Activated CD4-positive, alpha-beta memory T cell treated with anti-CD3 and anti-CD28 coated beads for 36 hours (primary cell): ENCODE measurements at regions not wholly inside any gene's neighbourhood (a gene's known extent, or its start where the extent isn't known, plus 50 kb on each side); places are given as distances from the start of the nearest gene placed in this dataset.

Experiments used
- CTCF ChIA-PET: fragments of 350-600 bp; sonication (Branson Sonifier 250); formaldehyde crosslinking; loops from one replicate; lab custom pipeline; 2021; ENCODE audit warnings: antibody characterized with exemption, inconsistent platforms; lab: Charles Lee
- POLR2A ChIA-PET: fragments of 350-600 bp; sonication (Branson Sonifier 250); formaldehyde crosslinking; loops from one replicate; lab custom pipeline; 2021; ENCODE audit warnings: antibody characterized with exemption; lab: Charles Lee
- DNase-seq: peaks from one replicate; pipeline ENCODE4 v3.0.0-alpha.2; 2020
- H3K27ac Mint-ChIP-seq: one replicate; pipeline ENCODE4 v1.8.0; 2021; ENCODE audit warnings: mixed read lengths
- H3K27me3 Mint-ChIP-seq: one replicate; pipeline ENCODE4 v1.8.0; 2021; ENCODE audit warnings: mixed read lengths
- H3K36me3 Mint-ChIP-seq: one replicate; pipeline ENCODE4 v1.8.0; 2021; ENCODE audit warnings: mixed read lengths
- H3K4me1 Mint-ChIP-seq: one replicate; pipeline ENCODE4 v1.8.0; 2021; ENCODE audit warnings: low read depth, mixed read lengths
- H3K4me3 Mint-ChIP-seq: one replicate; pipeline ENCODE4 v1.8.0; 2021; ENCODE audit warnings: mild to moderate bottlenecking, mixed read lengths
- H3K9me3 Mint-ChIP-seq: one replicate; pipeline ENCODE4 v1.8.0; 2021; ENCODE audit warnings: mixed read lengths
- intact Hi-C: fragments of 100-400 bp; cut with micrococcal nuclease; formaldehyde crosslinking; loops from one replicate; pipeline ENCODE4 v1.15.1; 2023

GRCh38 chr14:49017447-49017846 lies 568.7 kb downstream of the RPS29 start:
- H3K4me1 Mint-ChIP-seq: no peaks in the 10 kb centered on the region
- H3K27me3 Mint-ChIP-seq: no peaks in the 10 kb centered on the region
- ChIA-PET POLR2A (no interaction called here), CTCF (no interaction called here)
- no peaks in the 10 kb centered on the region for H3K36me3 Mint-ChIP-seq
- intact Hi-C loops: no loop called here
- no peak for DNase-seq
- H3K4me3 Mint-ChIP-seq: no peak overlapping the region
- H3K27ac Mint-ChIP-seq: no peak overlapping the region
- H3K9me3 Mint-ChIP-seq: no peaks in the 10 kb centered on the region

GRCh38 chr14:49016381-49016780 lies 569.8 kb downstream of the RPS29 start:
- Mint-ChIP-seq H3K9me3 (no peaks in the 10 kb centered on the region), H3K36me3 (no peaks in the 10 kb centered on the region), H3K4me1 (no peaks in the 10 kb centered on the region), H3K4me3 (no peak overlapping the region), H3K27me3 (no peaks in the 10 kb centered on the region), H3K27ac (no peak overlapping the region)
- no peak for DNase-seq
- ChIA-PET POLR2A (no interaction called here), CTCF (no interaction called here)
- intact Hi-C loops: no loop called here

GRCh38 chr14:49014476-49014875 lies 571.7 kb downstream of the RPS29 start:
- Mint-ChIP-seq H3K27ac (no peak overlapping the region), H3K4me1 (no peaks in the 10 kb centered on the region), H3K4me3 (no peak overlapping the region), H3K9me3 (no peaks in the 10 kb centered on the region), H3K27me3 (no peaks in the 10 kb centered on the region), H3K36me3 (no peaks in the 10 kb centered on the region)
- CTCF ChIA-PET: no interaction called here
- POLR2A ChIA-PET: no interaction called here
- DNase-seq: no peak
- intact Hi-C loops: no loop called here

GRCh38 chr14:49008363-49008762 lies 577.8 kb downstream of the RPS29 start:
- intact Hi-C loops: no loop called here
- H3K9me3 Mint-ChIP-seq: no peaks in the 10 kb centered on the region
- ChIA-PET POLR2A (no interaction called here), CTCF (no interaction called here)
- H3K4me1 Mint-ChIP-seq: no peaks in the 10 kb centered on the region
- H3K27me3 Mint-ChIP-seq: no peaks in the 10 kb centered on the region
- H3K36me3 Mint-ChIP-seq: no peaks in the 10 kb centered on the region
- DNase-seq: no peak
- no peak overlapping the region for H3K27ac Mint-ChIP-seq
- H3K4me3 Mint-ChIP-seq: no peak overlapping the region

GRCh38 chr14:48991141-48991540 lies 595.0 kb downstream of the RPS29 start:
- DNase-seq: no peak

GRCh38 chr14:48983351-48983888 lies 602.8 kb downstream of the RPS29 start:
- intact Hi-C loops: no loop called here
- DNase-seq: no peak
- Mint-ChIP-seq H3K9me3 (no peaks in the 10 kb centered on the region), H3K4me3 (no peak overlapping the region), H3K36me3 (no peaks in the 10 kb centered on the region), H3K4me1 (no peaks in the 10 kb centered on the region), H3K27me3 (no peaks in the 10 kb centered on the region), H3K27ac (no peak overlapping the region)
- ChIA-PET CTCF (no interaction called here), POLR2A (no interaction called here)

More at GRCh38 chr14:48991141-48991540, 595.0 kb downstream of the RPS29 start:
- Mint-ChIP-seq H3K27ac (no peak overlapping the region), H3K27me3 (no peaks in the 10 kb centered on the region), H3K36me3 (no peaks in the 10 kb centered on the region), H3K4me1 (no peaks in the 10 kb centered on the region), H3K9me3 (no peaks in the 10 kb centered on the region), H3K4me3 (no peak overlapping the region)
- intact Hi-C loops: no loop called here
- ChIA-PET POLR2A (no interaction called here), CTCF (no interaction called here)

GRCh38 chr14:48974994-48975393 lies 611.2 kb downstream of the RPS29 start:
- no peak overlapping the region for H3K27ac Mint-ChIP-seq
- no peak for DNase-seq
- intact Hi-C loops: no loop called here
- no peaks in the 10 kb centered on the region for H3K4me1 Mint-ChIP-seq
- H3K4me3 Mint-ChIP-seq: no peak overlapping the region
- no peaks in the 10 kb centered on the region for H3K9me3 Mint-ChIP-seq
- POLR2A ChIA-PET: no interaction called here
- CTCF ChIA-PET: no interaction called here
- no peaks in the 10 kb centered on the region for H3K27me3 Mint-ChIP-seq
- no peaks in the 10 kb centered on the region for H3K36me3 Mint-ChIP-seq

GRCh38 chr14:48973151-48973550 lies 613.0 kb downstream of the RPS29 start:
- Mint-ChIP-seq H3K27me3 (no peaks in the 10 kb centered on the region), H3K4me3 (no peak overlapping the region), H3K4me1 (no peaks in the 10 kb centered on the region), H3K9me3 (no peaks in the 10 kb centered on the region), H3K36me3 (no peaks in the 10 kb centered on the region), H3K27ac (no peak overlapping the region)
- ChIA-PET POLR2A (no interaction called here), CTCF (no interaction called here)
- DNase-seq: no peak
- intact Hi-C loops: no loop called here

GRCh38 chr14:48970943-48971342 lies 615.2 kb downstream of the RPS29 start:
- no peaks in the 10 kb centered on the region for H3K9me3 Mint-ChIP-seq
- H3K36me3 Mint-ChIP-seq: no peaks in the 10 kb centered on the region
- ChIA-PET POLR2A (no interaction called here), CTCF (no interaction called here)
- H3K4me3 Mint-ChIP-seq: no peak overlapping the region
- intact Hi-C loops: no loop called here
- no peak for DNase-seq
- peaks cover 1% of the 10 kb centered on the region for H3K27me3 Mint-ChIP-seq
- no peaks in the 10 kb centered on the region for H3K4me1 Mint-ChIP-seq
- no peak overlapping the region for H3K27ac Mint-ChIP-seq

- intact Hi-C loops: no loop called here
- ChIA-PET CTCF (no interaction called here), POLR2A (no interaction called here)
- DNase-seq: no peak
- no peaks in the 10 kb centered on the region for H3K36me3 Mint-ChIP-seq
- no peaks in the 10 kb centered on the region for H3K9me3 Mint-ChIP-seq
- no peak overlapping the region for H3K4me3 Mint-ChIP-seq
- no peaks in the 10 kb centered on the region for H3K4me1 Mint-ChIP-seq
- H3K27ac Mint-ChIP-seq: no peak overlapping the region
- H3K27me3 Mint-ChIP-seq: peaks cover 1% of the 10 kb centered on the region
Measured at GRCh38 chr14:48967419-48967818, 618.8 kb downstream of the RPS29 start.

GRCh38 chr14:48963231-48963790 lies 622.9 kb downstream of the RPS29 start:
- ChIA-PET CTCF (no interaction called here), POLR2A (no interaction called here)
- H3K36me3 Mint-ChIP-seq: no peaks in the 10 kb centered on the region
- no peak overlapping the region for H3K27ac Mint-ChIP-seq
- H3K4me1 Mint-ChIP-seq: no peaks in the 10 kb centered on the region
- H3K27me3 Mint-ChIP-seq: peaks cover 1% of the 10 kb centered on the region
- H3K4me3 Mint-ChIP-seq: no peak overlapping the region
- H3K9me3 Mint-ChIP-seq: no peaks in the 10 kb centered on the region
- DNase-seq: no peak
- intact Hi-C loops: no loop called here

GRCh38 chr14:48957486-48957885 lies 628.7 kb downstream of the RPS29 start:
- Mint-ChIP-seq H3K27me3 (no peaks in the 10 kb centered on the region), H3K4me3 (no peak overlapping the region), H3K27ac (no peak overlapping the region), H3K36me3 (no peaks in the 10 kb centered on the region), H3K4me1 (no peaks in the 10 kb centered on the region), H3K9me3 (peaks cover 4% of the 10 kb centered on the region)
- ChIA-PET CTCF (no interaction called here), POLR2A (no interaction called here)
- DNase-seq: no peak
- intact Hi-C loops: no loop called here

- no peaks in the 10 kb centered on the region for H3K4me1 Mint-ChIP-seq
- CTCF ChIA-PET: no interaction called here
- H3K9me3 Mint-ChIP-seq: peaks cover 4% of the 10 kb centered on the region
- intact Hi-C loops: no loop called here
- no peaks in the 10 kb centered on the region for H3K27me3 Mint-ChIP-seq
- H3K27ac Mint-ChIP-seq: no peak overlapping the region
- no peaks in the 10 kb centered on the region for H3K36me3 Mint-ChIP-seq
- H3K4me3 Mint-ChIP-seq: no peak overlapping the region
- POLR2A ChIA-PET: no interaction called here
- no peak for DNase-seq
Measured at GRCh38 chr14:48955857-48956256, 630.3 kb downstream of the RPS29 start.
